ENCODE measurements at regions not wholly inside any gene's neighbourhood (a gene's known extent, or its start where the extent isn't known, plus 50 kb on each side); places are given as distances from the start of the nearest gene placed in this dataset.

DNA sequence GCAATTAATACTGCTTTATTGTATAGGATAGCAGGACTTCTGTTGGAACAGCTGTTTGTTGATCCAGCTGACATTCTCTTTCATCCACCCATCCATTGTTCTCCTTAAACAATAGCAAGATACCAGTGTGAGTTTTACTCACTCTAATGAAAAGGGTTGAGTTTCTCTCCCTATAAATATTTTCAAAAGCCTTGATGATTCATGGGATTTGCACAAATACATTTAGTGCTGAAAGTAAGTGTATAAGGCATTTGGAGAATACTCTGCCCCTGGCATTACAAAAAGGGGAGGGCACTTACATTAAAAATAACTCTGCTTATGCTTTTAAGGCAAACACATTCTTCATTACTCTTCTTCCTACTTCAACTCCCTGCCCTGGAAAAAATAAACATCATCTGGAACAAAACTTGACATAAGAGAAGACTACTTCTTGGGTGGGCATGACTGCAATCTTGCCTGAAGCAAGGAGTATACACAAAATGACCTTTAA lies 634.9 kb downstream of the METTL15 start:
- no peak for DNase-seq

DNA sequence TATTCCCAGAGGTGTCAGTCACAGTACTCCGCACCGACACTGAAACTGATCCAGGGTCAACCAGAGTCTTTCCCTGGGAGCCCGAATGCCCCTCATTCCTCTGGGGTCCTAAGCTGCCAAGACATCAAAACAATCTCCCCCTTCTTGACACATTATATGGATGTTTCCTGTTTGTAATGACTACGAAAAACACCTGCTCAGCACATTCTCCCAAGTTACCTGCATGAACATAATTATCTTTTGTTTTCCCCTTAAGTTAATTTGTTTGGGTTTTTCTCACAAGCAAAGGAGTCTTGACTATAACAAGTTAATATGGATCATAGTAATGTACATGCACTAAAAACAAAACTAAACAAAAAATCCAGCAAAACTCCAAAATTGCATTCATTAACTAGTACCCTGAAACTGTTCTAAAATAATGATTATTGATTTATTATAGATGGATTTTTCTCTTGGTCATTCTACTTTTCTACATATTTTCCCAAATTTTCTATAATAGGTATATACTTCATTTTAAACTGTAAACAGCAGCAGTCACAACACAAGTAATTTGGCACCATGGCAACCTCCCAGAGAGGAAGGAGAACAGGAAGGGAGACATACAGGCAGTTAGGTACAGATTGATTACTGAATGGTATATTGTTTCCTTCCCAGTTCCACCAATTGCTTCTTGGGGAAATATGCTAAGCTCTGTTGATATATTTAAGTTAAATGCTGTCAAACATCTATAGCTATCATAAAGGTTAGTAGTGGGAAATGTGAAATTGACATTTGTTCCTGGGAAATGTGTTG lies 631.5 kb downstream of the METTL15 start:
- DNase-seq: no peak

DNA sequence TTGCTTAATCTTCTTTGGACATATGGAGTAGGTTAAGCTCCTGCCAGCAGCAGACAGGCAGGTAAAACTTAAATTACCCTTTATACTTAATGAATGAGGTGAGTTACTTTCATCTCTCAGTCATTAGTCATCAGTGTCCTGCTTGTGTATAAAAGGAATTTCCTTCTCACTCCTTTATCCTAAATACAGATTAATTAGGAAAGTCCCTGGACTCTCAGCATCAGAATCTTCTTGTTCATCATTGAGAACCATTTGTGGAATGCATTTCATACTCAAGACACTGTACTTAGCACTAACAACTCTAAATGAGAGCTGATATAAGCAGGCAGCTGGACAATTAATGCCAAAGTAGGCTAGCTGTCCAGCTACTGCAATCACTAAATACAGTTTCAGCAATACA lies 630.4 kb downstream of the METTL15 start:
- DNase-seq: no peak

DNA sequence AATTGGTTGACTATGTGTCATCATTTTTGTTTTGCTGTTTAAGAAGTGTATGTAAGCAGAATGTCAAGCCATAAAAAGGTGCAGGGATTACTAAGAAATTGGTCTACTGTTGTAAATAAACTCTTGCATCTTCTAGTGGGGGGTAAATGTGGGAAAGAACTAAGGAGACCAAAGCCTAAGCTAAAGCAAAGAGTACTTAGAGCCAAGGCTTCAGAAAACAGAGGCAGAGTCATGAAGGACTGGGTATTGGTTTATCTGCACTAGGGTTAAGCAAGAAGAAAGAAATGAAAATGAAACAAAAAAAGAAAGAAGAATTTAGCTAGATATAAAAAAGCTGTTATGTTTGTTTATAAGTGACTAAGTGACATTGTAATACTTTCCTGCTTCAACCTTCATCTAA lies 628.1 kb downstream of the METTL15 start:
- DNase-seq: no peak

DNA sequence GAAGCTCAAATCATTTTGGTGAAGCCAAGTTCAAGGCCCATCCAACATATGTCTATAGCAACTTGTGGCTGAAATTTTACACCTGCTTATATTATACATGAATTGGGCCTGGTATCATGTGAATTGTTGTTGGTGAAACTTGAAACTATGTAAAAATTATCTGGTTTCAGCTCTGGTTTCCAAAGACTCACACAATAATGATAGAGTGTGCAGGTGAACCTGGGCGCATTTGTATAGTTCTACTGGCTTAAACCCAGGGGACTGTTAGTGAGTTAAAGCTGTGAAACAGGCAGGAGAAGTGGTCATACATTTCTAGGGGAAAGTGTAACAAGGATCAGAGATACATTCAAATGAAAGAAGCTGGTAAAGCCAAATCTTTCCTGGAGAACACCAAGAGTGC lies 627.3 kb downstream of the METTL15 start:
- no peak for DNase-seq

DNA sequence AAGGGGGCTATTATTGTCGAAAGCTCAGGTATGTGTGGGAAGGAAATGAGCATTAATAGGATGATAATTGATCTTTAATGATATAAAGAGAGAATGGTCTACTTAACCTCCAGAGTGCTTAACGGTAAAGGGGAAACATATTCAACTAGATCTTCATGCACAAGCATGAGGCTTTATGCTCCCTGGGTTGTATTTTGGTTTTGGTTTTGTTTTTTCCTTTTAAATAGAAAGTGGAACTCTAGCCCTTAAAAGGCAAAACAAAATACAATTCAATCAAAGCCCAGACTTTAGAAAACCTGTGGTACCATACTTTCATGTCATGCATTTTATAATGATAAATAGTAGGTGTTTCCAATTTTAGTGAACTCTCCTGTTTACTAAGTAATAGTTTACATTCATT lies 622.7 kb downstream of the METTL15 start:
- DNase-seq: no peak

DNA sequence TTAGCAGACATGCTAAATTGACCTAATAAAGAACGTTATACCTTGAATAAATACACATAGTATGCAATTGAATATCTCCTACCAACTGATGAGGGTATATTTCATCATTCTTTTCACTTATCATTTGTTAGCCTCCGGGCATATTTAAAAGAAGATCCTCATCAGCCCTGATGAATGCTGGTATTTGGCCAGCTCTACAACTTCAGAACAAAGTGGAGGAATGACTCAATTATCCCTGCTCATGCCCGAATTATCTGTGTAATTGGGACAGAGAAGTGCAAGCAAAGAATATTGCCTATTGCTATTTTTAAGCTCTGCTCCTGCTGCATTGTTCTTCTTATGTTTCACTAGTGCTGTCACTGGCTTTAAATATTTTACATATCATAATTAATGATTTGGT lies 622.1 kb downstream of the METTL15 start:
- DNase-seq: no peak

DNA sequence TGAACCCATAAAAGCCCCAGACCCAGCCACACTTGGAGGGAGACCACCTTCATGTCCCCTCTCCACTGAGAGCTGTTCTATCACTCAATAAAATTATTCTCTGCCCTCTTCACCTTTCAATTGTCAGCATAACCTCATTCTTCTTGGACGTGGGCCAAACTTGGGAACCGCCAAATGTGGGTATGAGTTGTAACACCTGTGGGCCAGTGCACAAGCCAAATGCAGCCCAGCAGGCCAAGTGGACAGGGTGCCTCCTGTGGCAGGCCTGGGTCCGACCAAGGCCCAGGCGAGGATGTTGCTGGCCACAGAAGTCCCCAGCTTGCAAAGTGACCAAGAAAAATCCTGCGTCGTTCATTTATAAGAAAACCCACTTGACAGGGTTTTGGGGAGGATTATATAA lies 621.2 kb downstream of the METTL15 start:
- DNase-seq: no peak

DNA sequence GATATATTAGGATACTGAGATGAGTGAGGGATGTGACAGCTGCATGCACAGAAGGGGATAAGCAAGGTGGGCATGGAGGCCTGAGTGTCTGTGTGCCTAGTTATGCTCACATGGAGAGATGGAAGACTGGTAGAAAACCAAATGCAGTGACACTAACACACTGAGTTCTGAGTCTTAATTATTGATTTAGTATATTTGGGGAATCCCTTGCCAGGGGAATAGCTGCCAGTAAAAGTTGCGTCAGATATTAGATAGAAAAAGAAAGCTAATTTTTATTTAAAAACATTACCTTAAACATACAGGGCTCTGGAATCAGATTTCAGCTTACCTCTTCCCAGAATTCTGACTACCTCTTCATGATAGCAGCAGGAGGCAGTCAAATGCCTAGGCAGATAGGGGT lies 620.5 kb downstream of the METTL15 start:
- DNase-seq: no peak

DNA sequence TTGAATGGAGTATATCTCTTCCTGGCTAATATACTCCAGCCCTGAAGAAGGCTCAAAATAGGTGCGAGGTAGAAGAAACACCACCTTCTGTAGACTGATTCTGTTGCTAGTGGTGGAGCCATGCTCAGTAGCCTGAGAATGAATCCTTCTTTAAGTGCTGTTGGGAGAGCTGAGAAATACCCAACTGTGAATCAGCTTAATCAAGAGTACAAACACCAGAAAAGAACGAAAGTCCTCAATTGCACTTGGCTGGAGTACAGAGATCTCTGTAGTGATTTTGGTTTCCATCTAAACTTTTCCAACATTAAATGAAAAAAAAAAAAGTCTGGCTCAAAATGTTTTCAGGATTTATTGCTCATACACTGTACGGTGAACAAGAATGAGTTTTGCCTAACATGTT lies 619.1 kb downstream of the METTL15 start:
- DNase-seq: no peak

DNA sequence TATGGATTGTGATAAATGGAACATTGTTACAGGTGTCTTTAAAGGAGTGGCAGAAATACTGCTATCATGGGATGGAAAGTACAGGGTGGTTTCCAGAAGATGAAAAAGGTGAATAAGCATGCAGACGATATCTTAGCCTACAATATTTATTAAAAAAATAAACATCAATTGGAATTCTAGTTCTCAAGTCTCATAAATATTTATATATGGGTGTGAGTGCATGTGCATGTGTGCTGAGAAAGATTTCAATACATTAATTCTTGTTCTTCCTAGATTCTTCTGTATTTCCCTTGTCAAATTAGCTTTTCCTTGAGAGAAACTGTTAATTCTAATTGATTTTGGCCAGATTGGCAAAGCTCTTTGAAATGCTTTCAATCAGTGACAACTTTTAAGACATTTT lies 618.2 kb downstream of the METTL15 start:
- no peak for DNase-seq

DNA sequence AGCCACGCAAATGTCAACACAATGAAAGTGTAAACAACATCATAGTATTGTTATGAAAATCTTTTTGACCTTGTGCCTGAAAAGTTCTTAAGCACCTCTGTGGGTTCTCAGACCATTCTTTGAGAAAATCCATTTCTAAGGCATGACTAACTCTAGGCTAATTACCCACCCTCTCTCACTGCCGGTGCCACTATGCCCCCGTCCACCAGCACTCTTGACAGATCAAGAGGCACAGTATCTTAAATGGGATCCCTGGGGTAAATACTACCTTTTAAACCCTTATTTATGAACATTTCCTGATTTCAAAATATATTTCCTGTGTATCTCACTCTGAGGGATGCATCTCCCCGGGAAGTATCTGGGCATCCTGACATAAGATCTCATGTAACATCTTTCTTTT lies 607.5 kb downstream of the METTL15 start:
- no peak for DNase-seq

DNA sequence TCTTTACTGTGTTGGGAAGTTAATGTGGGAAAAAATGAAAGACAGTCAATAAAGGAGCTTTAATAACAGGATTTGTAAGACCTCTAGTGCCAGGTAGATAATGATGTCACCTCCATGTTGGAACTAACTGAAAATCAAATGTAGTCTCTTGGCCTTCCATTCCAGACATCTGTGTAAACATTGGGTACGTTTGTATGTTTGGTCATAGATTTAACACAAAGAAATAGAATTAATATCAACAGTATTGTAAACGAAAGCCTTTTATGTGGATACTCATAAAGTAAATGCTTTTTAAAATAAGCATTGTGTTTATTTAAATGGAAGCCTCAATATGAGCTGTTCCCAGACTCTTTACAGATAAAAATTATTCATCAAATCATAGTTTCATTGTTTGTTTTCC lies 605.7 kb downstream of the METTL15 start:
- no peak for DNase-seq

DNA sequence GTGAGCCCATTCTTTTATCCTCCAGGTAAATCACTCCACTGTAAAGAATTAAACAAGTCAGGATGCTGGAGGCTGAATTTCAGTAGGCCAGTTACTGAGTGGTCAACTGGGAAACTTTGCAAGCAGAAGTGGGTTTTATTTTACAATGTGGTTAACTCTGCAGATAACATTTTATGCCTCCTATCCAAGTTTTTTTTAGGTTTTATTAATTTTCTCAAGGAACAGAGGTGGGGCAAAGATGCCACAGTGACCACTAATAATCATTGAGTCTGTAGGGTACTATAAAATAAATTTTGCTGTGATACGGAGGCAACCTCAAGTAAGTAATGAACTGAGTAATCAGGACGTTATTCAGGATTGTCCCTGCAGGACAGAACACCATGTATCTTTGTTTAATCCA lies 599.9 kb downstream of the METTL15 start:
- no peak for DNase-seq

DNA sequence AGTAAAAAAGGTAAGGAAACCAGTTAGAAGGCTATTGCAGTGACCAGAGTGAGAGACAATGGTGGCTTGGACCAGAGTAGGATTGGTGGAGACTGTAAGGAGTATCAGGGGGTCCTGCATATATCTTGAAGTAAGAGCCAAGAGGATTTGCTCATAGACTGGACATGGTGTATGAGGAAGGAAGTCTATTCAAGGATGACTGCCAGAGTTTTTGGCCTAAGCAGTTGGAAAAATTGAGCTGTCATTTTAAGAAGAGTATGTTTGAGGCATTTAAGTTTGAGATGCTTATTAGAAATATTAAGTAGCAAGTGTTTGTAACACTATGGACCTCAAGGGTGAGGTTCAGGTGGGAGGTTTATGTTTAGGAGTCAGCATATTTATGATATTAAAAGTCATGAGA lies 596.6 kb downstream of the METTL15 start:
- peak in 2 of 3 donors; percentile 3 to 9 for DNase-seq

DNA sequence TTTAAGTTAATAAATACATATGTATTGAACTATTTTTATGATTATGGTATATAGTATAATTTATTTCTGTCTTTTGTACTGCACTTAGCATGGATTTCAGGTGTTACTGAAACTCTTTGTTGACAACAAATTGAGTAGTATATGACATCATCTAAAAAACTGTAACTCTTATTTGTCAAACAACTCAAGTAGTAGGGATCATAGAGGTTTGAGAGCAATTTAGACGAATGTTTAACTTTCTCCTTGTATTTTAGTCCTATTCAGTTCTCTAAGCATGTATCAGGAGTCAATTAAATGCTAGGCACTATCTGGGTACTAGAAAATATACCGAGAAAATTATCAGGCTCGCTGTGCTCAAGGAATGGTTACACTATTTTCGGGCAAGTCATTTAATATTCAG lies 595.2 kb downstream of the METTL15 start:
- no peak for DNase-seq

DNA sequence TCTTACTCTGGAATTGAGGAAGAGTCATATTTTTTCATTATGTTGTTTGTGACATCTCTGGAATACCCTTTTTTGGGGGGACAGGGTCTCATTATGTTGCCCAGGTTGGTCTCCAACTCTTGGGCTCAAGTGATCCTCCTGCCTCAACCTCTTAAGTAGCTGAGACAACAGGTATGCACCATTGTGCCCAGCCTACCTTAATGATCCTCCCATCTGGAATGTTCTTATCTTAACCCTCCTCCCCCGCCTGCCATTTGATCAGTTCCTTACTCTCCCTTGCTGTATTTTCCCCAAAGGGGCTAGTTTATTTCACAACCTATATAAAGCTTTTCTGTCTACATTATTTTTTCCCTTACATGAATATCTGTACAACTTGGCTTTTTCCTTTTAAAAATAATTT lies 594.7 kb downstream of the METTL15 start:
- DNase-seq: no peak

DNA sequence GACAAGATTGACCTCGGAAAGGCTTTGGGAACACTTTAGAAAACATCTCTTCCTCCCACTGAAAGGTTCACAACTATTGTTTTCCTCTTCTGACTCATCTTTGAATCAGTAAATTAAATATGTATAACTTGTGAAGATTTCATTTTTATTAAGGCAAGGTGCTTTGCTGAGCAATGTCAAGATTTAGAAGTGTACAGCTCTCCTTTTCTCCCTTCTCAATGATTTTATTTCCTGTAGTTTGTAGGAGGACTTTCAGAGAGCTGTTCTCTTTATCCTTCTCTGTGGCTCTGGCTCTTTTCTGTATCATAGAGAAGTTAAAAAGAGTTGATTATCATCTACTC lies 594.2 kb downstream of the METTL15 start:
- no peak for DNase-seq

DNA sequence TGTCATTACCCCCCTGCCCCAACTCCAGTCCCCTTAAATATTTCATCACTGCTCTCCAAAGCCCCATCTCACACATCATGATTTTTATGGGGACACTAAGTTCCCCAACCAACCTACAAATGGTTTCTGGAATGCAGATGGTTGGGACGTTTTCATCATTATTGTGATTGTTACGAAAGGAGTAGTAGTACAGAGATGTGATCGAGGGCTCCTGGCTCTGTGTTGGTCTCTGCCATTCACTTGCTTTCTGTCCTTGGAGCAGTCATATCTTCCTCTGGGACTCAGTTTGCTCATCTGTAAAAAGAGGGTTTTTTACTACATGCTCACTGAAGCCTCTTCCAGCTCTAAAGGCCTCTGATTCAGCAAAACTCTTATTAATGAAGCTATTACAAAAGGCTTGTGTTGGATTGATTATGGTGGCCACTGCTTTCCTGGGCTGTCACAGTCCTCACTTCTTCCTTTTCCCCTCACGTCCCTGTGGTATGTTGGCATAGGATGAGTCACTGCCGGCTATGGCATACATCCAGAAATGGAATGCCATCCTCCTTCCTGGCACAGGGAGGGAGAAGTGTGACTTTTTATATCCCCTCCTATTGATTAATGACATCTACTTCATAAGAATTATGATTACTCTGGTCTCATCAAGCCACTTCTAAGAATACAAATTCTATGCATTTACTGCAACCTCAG lies 593.7 kb downstream of the METTL15 start:
- DNase-seq: no peak

DNA sequence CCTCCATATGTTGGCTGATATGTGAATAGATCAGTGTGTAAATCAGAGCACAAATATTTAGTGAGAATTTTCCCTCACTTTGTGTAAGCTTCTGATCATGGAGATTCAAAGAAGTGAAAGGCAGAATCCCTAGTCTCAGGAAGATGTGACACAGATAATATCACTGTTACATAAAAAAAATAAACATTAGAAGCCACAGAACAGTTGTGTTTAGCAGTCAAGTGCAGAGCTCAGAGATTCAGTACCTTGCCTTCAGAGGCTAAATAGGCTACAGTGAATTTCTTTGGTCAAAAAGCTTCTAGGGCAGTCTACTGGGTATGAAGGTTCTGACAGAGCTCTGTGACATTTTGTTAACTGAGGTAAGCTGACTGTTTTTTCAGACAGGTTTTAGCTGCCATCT lies 591.5 kb downstream of the METTL15 start:
- no peak for DNase-seq

DNA sequence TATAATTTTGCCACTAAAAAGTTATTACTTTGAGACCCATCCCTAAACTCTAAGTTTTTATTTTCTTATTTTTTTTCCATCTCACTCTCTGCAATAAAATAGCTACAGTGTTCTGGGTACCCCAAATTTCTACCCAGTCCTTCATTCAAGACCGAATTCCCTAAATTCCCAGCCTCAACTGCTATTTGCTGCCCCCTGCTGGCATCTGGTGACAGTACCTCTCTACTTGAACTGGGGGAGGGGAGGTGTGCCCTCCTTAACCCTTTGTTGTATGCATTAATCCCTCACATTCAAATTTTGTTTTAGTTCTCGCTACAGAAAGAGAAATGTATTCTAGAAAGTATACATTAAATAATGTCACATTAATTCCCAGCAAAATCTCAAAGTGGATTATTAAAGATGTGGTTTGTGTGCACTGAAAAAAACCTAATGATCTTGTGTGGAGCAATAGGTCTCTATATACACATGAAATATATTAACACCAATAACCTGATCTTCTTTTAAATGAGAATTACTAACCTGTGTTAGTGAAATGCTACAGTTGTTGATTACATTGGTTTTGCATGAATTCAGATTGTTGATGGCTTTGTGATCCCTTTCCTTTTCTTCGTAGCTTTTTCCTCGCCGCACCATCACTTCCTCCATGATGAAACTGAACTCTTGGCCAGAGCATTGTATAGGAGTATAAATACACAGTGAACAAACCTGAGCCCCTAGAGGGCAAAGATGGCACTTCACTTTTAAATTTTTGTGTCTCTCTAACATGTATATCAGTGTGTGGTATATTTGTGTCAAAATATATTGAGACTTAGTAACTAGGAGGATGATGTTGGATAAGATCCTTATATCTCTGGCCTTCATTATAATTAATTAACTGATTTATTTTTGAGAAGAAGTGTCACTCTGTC lies 590.0 kb downstream of the METTL15 start:
- peak; percentile 40 to 49 (median 40) for DNase-seq

DNA sequence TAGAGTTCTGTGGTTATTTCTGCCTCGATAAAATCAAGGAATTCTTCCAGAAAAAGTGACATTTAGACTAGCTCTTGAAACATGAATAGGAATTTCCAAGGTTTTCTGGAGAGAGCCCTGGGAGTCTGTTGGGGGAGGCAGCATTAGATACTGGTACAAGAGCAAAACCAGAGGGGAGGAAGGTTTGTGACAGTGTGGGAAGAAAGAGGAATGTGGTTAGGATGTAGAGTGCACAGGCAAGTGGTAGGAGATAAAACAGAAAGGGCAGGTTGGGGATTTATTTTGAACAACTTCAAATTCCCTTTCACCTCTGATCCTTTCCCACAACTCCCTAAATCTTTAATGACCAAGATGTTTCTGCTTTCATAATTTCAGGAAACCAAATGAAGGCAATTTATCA lies 588.4 kb downstream of the METTL15 start:
- no peak for DNase-seq

DNA sequence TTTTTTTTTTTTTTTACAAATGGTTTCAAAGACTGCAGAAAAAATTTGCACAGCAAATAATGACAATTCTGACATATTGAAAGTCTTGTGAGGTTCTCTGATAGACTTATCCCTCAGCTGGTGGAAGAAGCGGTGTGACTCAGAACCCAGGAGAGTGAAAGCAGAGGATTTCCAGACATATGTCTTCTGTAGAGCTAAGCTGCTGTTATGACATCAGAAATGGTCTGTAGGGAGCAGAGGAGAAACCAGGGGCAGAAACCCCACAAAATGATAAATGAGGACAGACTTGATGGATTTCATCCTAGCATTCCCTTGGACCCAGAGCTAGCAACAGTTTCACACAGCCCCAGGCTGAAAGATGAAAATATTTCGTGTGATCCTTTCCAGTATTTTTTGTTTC lies 582.6 kb downstream of the METTL15 start:
- DNase-seq: peak in 1 of 3 donors; percentile 21
